ENCODE measurements at regions not wholly inside any gene's neighbourhood (a gene's known extent, or its start where the extent isn't known, plus 50 kb on each side); places are given as distances from the start of the nearest gene placed in this dataset.

DNA sequence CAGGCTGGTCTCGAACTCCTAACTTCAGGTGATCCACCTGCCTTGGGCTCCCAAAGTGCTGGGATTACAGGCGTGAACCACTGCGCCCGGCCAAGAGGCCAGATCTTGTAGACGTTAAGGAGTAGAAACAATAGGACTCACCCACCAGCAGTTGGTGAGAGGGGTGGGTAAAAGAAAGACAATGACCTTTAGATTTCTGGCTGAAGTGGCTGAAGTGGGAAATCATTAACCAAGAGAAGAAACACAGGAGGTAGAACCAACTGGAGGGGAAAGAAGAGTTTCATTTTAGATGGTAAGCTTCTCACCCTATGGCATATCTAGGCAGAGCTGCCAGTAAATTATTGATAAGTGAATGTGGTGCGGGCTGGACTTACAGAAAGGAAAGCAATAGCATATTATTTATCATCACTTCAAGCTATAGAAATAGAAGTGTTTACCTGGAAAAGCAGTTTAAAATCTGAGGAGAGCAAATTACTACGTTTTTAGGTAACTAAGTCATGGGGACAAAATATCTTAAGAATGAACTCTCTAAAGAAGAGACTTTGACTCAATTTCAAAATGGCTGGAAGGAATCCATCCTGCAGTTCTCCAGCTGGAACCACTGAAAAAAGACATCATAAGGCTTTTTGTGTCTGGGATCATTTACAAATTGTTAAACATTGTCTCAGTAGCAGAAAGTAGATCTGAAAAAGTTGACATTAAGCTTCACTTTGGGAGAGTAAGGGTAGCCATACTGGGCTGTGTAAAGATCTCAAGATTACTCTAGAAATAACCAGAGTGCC, 109.6 kb downstream of the ALDH8A1 start:
- DNase-seq, result no peak
- Histone ChIP-seq H3K27me3 (no peaks in the 10 kb centered on the region), H3K36me3 (no peaks in the 10 kb centered on the region), H3K4me1 (no peaks in the 10 kb centered on the region), H3K27ac (no peak overlapping the region), H3K4me3 (no peak overlapping the region), H3K9me3 (no peaks in the 10 kb centered on the region)
- 56 to 73% (median 69%) methylated on average over 7 of the region's 7 CpGs for WGBS, 5 donors
- TF ChIP-seq POLR2A (IDR thresholded peaks at IDR 0.05) (no peak), POLR2AphosphoS5 (IDR thresholded peaks at IDR 0.05) (no peak), EP300 (IDR thresholded peaks at IDR 0.05) (no peak), CTCF (IDR thresholded peaks at IDR 0.05) (no peak)
- intact Hi-C loops (cut with DNase I; ENCODE audit: low total_unique reads), result no loop called here

DNA sequence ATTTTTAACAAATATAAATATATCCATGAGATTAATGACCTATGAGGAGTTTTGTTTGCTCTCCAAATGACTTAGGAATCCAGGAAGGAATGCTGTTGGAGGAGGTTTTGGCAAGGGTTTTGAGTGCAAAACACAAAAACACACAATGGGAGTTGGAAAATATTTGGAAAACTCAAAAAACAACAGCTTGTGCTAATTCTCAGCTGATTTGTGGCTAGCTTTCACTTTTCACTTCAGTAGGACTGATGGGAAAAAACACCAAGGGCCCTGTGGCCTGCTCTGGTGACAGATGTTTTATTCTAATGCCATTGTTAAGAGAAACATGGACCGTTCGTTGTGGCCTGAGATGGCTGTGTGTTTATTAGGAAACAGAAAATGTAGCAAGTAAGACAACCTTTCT, 113.9 kb downstream of the ALDH8A1 start:
- Histone ChIP-seq H3K9me3 (no peaks in the 10 kb centered on the region), H3K4me1 (no peaks in the 10 kb centered on the region), H3K36me3 (no peaks in the 10 kb centered on the region), H3K27me3 (no peaks in the 10 kb centered on the region), H3K4me3 (no peak overlapping the region), H3K27ac (no peak overlapping the region)
- intact Hi-C loops (cut with DNase I; ENCODE audit: low total_unique reads), result no loop called here
- no peak for TF ChIP-seq CTCF (IDR thresholded peaks at IDR 0.05)
- TF ChIP-seq POLR2AphosphoS5 (IDR thresholded peaks at IDR 0.05), result no peak
- TF ChIP-seq POLR2A (IDR thresholded peaks at IDR 0.05), result no peak
- 43 to 82% (median 67%) methylated on average over 2 of the region's 2 CpGs for WGBS, 5 donors
- DNase-seq, result peak in 1 of 2 donors; percentile 28

- Histone ChIP-seq H3K4me3 (no peak overlapping the region), H3K4me1 (no peaks in the 10 kb centered on the region), H3K27ac (no peak overlapping the region), H3K9me3 (no peaks in the 10 kb centered on the region), H3K36me3 (no peaks in the 10 kb centered on the region), H3K27me3 (no peaks in the 10 kb centered on the region)
- TF ChIP-seq POLR2AphosphoS5 (IDR thresholded peaks at IDR 0.05) (no peak), EP300 (IDR thresholded peaks at IDR 0.05) (no peak), CTCF (IDR thresholded peaks at IDR 0.05) (no peak), POLR2A (IDR thresholded peaks at IDR 0.05) (no peak)
- WGBS, 5 donors, result 38 to 75% (median 58%) methylated on average over 2 of the region's 2 CpGs
- intact Hi-C loops (cut with DNase I; ENCODE audit: low total_unique reads), result no loop called here
- DNase-seq, result peak in 1 of 2 donors; percentile 61
These were observed 119.0 kb downstream of the ALDH8A1 start for GRCh38 chr6:134830940-134831339.

DNA sequence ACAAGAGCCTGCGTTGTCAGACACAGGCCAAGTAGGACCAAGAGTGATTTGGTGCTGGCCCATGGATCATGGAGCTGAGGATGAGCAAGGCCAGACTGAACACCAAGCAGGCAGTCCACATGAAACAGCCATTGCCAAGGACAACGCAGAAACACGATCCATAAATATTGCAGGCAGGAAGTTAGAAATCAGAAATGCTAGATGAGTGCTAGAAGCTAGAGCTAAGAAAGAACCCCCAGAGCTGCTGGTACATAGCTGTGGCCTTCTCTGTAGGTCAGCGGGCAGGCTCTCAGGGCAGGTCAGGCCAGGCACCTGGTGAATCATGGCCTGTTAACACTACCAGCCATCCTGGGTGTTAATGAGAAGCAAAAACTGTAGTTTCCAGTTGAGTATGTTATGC, 119.7 kb downstream of the ALDH8A1 start:
- Histone ChIP-seq H3K27ac (no peak overlapping the region), H3K4me3 (no peak overlapping the region), H3K27me3 (no peaks in the 10 kb centered on the region), H3K36me3 (no peaks in the 10 kb centered on the region), H3K9me3 (peaks cover 0 to 3% (median 0%) of the 10 kb centered on the region in 4 donors), H3K4me1 (no peaks in the 10 kb centered on the region)
- WGBS, 5 donors, result 76 to 89% (median 87%) methylated on average over 4 of the region's 4 CpGs
- DNase-seq, result peak in 1 of 2 donors; percentile 40
- no peak for TF ChIP-seq EP300 (IDR thresholded peaks at IDR 0.05)
- no peak for TF ChIP-seq POLR2A (IDR thresholded peaks at IDR 0.05)
- TF ChIP-seq CTCF (IDR thresholded peaks at IDR 0.05), result no peak
- TF ChIP-seq POLR2AphosphoS5 (IDR thresholded peaks at IDR 0.05), result no peak
- intact Hi-C loops (cut with DNase I; ENCODE audit: low total_unique reads), result no loop called here
